Upper lobe of left lung (tissue), 4 donors: ENCODE measurements at regions not wholly inside any gene's neighbourhood (a gene's known extent, or its start where the extent isn't known, plus 50 kb on each side); places are given as distances from the start of the nearest gene placed in this dataset.

ENCODE experiments used
- EP300 ChIP-seq, 4 donors: sonication (generic); formaldehyde crosslinking; IDR thresholded peaks; one replicate each; pipeline ENCODE4 v1.5.1; 2017; ENCODE audit warnings: antibody characterized with exemption in 4 of 4, control low read depth in 2 of 4
- POLR2A ChIP-seq, 4 donors: fragments of 450-650 bp; IDR thresholded peaks; one replicate each; pipeline ENCODE4 v1.5.1; 2016 to 2017; ENCODE audit warnings: antibody characterized with exemption in 4 of 4, mild to moderate bottlenecking in 2 of 4
- POLR2AphosphoS5 ChIP-seq, 2 donors: sonication (generic); formaldehyde crosslinking; IDR thresholded peaks; one replicate each; pipeline ENCODE4 v1.5.1; 2017; ENCODE audit warnings: antibody characterized with exemption in 2 of 2
- TF ChIP-seq, protein P1 (sequence below), 6 experiments: fragments of 450-650 bp in 4 of 6; fragments of 200-600 bp in 2 of 6; sonication (generic) in 2 of 6; IDR thresholded peaks; one replicate each; pipeline ENCODE4 v1.5.1; 2016 to 2019; ENCODE audit warnings: antibody characterized with exemption in 6 of 6

- TF ChIP-seq, protein P1, sequence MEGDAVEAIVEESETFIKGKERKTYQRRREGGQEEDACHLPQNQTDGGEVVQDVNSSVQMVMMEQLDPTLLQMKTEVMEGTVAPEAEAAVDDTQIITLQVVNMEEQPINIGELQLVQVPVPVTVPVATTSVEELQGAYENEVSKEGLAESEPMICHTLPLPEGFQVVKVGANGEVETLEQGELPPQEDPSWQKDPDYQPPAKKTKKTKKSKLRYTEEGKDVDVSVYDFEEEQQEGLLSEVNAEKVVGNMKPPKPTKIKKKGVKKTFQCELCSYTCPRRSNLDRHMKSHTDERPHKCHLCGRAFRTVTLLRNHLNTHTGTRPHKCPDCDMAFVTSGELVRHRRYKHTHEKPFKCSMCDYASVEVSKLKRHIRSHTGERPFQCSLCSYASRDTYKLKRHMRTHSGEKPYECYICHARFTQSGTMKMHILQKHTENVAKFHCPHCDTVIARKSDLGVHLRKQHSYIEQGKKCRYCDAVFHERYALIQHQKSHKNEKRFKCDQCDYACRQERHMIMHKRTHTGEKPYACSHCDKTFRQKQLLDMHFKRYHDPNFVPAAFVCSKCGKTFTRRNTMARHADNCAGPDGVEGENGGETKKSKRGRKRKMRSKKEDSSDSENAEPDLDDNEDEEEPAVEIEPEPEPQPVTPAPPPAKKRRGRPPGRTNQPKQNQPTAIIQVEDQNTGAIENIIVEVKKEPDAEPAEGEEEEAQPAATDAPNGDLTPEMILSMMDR (IDR thresholded peaks at IDR 0.05), result no peak
- no peak for TF ChIP-seq POLR2A (IDR thresholded peaks at IDR 0.05)
- TF ChIP-seq EP300 (IDR thresholded peaks at IDR 0.05), result no peak
- no peak for TF ChIP-seq POLR2AphosphoS5 (IDR thresholded peaks at IDR 0.05)
Observed at GRCh38 chr3:194014756-194015155, 121.2 kb upstream of the HES1 start.
